ENCODE measurements at regions not wholly inside any gene's neighbourhood (a gene's known extent, or its start where the extent isn't known, plus 50 kb on each side); places are given as distances from the start of the nearest gene placed in this dataset.

- no peak for TF ChIP-seq POLR2A (IDR thresholded peaks at IDR 0.05; ENCODE audit: low read depth, low read length)
- DNase-seq (ENCODE audit: insufficient read length, low spot score) (no peak), FAIRE-seq (no peak)
Observed at GRCh38 chr22:27372364-27372763, 429.2 kb downstream of the MN1 start.

DNA sequence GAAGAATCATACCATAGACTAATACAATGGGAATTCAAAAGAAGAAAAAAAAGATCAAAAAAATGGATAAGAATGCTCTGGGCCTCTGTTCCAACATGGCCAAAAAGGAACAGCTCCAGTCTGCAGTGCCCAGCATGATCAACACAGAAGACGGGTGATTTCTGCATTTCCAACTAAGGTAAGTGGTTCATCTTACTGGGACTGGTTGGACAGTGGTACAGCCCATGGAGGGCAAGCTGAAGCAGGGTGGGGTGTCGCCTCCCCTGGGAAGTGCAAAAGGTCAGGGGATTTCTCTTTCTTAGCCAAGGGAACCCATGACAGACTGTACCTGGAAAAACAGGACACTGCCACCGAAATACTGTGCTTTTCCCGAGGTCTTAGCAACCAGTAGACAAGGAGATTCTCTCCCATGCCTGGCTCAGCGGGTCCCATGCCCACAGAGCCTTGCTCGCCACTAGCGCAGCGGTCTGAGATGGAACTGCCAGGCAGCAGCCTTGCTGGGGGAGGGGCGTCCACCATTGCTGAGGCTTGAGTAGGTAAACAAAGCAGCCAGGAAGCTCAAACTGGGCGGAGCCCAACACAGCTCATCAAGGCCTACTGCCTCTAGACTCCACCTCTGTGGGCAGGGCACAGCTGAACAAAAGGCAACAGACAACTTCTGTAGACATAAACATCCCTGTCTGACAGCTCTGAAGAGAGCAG, 428.4 kb downstream of the MN1 start:
- TF ChIP-seq POLR2A (IDR thresholded peaks at IDR 0.05; ENCODE audit: low read depth, low read length): no peak
- FAIRE-seq (no peak), DNase-seq (ENCODE audit: insufficient read length, low spot score) (no peak)

- no peak for TF ChIP-seq POLR2A (IDR thresholded peaks at IDR 0.05; ENCODE audit: low read depth, low read length)
- no peak for DNase-seq (ENCODE audit: insufficient read length, low spot score)
- no peak for FAIRE-seq
Observed at GRCh38 chr22:27377501-27378295, 423.9 kb downstream of the MN1 start.

DNA sequence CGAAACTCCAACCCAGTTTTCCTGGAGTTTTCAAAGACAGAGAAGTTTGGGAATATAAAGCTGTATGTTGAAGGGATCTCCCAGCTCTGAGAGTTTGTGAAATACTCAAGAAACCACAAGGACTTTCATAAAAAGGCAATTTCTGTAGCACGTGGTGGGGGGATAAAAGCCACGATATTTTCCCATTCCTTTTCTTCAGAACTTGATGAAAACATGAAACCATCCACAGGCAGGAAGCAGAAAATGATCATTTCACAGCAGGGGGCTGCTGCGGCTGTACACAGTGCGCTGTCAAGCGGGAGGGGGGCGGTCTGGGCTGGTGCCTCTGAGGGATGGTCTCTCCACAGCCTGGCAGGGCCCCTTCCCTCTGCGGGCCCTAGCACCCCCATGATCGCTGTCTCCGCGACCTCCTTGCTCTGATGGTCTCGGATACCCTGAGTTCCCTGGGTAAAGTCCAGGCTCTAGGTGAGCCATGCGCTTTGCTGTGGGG, 423.2 kb downstream of the MN1 start:
- DNase-seq (ENCODE audit: insufficient read length, low spot score) (no peak), FAIRE-seq (no peak)
- TF ChIP-seq POLR2A (IDR thresholded peaks at IDR 0.05; ENCODE audit: low read depth, low read length): no peak

GRCh38 chr22:27378995-27379394, 422.6 kb downstream of the MN1 start:
- no peak for DNase-seq (ENCODE audit: insufficient read length, low spot score)
- TF ChIP-seq POLR2A (IDR thresholded peaks at IDR 0.05; ENCODE audit: low read depth, low read length): no peak
- no peak for FAIRE-seq

DNA sequence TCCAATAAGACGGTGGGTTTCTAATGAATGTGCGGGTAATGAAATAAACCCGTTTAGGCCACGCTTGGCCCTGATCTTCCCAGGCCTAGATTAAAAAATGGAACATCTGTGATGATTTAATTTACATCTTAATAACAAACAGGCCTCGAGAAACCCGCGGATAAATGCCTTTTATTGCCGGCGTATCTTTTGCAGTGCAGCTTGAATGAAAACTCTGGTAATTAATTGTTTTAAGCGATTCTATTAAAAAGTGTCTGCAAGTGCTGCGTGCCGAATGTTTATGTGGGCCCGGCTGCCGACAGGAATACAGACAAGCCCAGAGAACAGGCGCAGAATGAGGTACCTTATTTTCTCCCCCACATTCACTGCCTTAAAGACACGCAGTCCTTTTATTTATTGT, 420.7 kb downstream of the MN1 start:
- FAIRE-seq (no peak), DNase-seq (ENCODE audit: insufficient read length, low spot score) (no peak)
- TF ChIP-seq POLR2A (IDR thresholded peaks at IDR 0.05; ENCODE audit: low read depth, low read length): no peak

- no peak for FAIRE-seq
Observed at GRCh38 chr22:27381552-27381951, 420.0 kb downstream of the MN1 start.

GRCh38 chr22:27381960-27382742, 419.4 kb downstream of the MN1 start:
- DNase-seq (ENCODE audit: insufficient read length, low spot score): no peak
- no peak for TF ChIP-seq POLR2A (IDR thresholded peaks at IDR 0.05; ENCODE audit: low read depth, low read length)
- FAIRE-seq: no peak

More at GRCh38 chr22:27381552-27381951, 420.0 kb downstream of the MN1 start:
- DNase-seq (ENCODE audit: insufficient read length, low spot score): no peak
- no peak for TF ChIP-seq POLR2A (IDR thresholded peaks at IDR 0.05; ENCODE audit: low read depth, low read length)

DNA sequence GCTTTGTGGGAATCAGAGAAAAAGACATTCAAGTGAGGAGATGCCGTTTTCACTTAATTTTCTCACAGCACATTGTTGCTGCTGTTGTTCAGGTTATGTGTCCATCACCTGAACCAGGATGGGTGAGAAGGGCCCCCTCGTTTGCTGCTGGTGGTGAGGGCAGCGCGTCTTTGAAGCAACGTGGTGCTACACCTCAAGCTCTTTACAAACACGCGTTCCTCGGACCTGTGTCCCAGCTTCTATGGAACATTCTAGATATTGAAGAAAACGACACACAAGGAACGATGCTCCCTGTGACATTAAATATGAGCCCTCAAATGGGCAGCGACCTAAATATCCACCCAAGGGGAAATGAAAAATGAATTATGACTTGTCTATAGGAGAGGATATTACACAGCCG, 418.6 kb downstream of the MN1 start:
- no peak for FAIRE-seq

DNA sequence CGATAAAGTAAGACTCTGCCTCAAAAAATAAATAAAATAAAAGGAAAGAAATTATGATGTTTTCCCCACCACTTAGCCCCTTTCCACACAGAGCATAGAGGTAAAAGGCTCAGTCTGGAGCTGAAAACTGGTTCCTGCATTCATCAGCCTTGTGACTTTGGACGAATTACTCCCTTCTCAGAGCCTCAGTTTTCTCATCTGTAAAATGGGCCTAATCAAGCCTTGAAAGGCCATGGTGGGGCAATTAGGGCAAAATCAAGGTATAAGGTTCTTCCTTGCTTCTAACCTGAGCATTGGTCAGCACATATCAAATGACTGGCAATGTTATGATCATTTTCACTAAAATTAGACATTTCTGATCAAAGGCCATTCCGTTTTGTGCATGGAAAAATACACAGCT, 417.7 kb downstream of the MN1 start:
- DNase-seq (ENCODE audit: insufficient read length, low spot score) (no peak), FAIRE-seq (no peak)
- no peak for TF ChIP-seq POLR2A (IDR thresholded peaks at IDR 0.05; ENCODE audit: low read depth, low read length)

More for the DNA sequence above, 418.6 kb downstream of the MN1 start:
- no peak for DNase-seq (ENCODE audit: insufficient read length, low spot score)
- TF ChIP-seq POLR2A (IDR thresholded peaks at IDR 0.05; ENCODE audit: low read depth, low read length): no peak

DNA sequence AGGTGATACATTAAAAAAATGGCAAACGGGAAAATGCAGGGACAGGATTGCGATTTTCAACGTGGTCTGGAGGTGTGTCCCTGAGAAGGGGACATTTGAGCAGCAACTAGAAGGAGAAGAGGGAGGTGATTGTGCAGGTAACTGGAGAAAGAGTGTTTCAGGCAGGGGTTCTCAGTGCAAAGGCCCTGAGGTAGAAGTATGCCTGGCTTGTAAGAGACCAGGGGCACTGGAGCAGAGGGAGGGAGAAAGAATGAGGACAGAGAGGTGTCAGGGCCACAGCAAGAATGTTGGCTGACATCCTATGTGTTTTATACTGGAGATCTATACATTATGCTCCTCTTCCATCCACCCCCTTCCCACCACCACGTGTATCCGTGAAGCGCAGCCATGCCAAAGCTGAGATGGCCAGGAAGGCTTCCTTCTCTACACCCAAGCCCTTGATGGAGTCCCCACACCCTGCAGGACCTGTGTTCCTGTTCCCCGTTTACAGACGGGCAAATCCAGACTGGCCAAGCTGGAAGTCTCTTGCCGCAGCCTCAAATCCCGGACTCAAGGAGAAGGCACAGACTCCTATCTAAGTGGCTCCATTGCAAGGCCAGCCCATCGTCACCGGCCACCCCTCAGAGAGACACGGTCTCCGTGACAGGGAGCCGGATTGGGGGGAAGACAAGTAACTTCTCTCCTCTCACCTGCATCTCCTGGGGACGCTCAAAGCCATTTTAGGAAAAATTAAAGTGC, 416.1 kb downstream of the MN1 start:
- TF ChIP-seq POLR2A (IDR thresholded peaks at IDR 0.05; ENCODE audit: low read depth, low read length): no peak
- DNase-seq (ENCODE audit: insufficient read length, low spot score): no peak
- FAIRE-seq: no peak

- DNase-seq (ENCODE audit: insufficient read length, low spot score) (no peak), FAIRE-seq (no peak)
Observed at GRCh38 chr22:27386186-27386585, 415.4 kb downstream of the MN1 start.

GRCh38 chr22:27387561-27387960, 414.0 kb downstream of the MN1 start:
- no peak for DNase-seq (ENCODE audit: insufficient read length, low spot score)
- TF ChIP-seq POLR2A (IDR thresholded peaks at IDR 0.05; ENCODE audit: low read depth, low read length): no peak
- FAIRE-seq: no peak

More at GRCh38 chr22:27386186-27386585, 415.4 kb downstream of the MN1 start:
- TF ChIP-seq POLR2A (IDR thresholded peaks at IDR 0.05; ENCODE audit: low read depth, low read length): no peak
